H9 (cell line): ENCODE measurements at regions not wholly inside any gene's neighbourhood (a gene's known extent, or its start where the extent isn't known, plus 50 kb on each side); places are given as distances from the start of the nearest gene placed in this dataset.

ENCODE experiments used
- DNase-seq: peaks from one replicate; pipeline ENCODE4 v3.0.0-alpha.2; 2017
- H2AFZ ChIP-seq: one replicate; pipeline ENCODE4 v1.6.1; 2013; ENCODE audit warnings: mild to moderate bottlenecking, low read length, control low read depth, moderate library complexity
- H2AK5ac ChIP-seq: 2 replicates; pipeline ENCODE4 v1.6.1; 2013; ENCODE audit warnings: low read length, control low read depth, mixed read lengths; ENCODE audit not compliant: insufficient read length
- H2BK120ac ChIP-seq: one replicate; pipeline ENCODE4 v1.6.1; 2013; ENCODE audit warnings: low read depth, mild to moderate bottlenecking, low read length, control low read depth, inconsistent platforms; ENCODE audit not compliant: poor library complexity, severe bottlenecking
- H2BK12ac ChIP-seq: 2 replicates; pipeline ENCODE4 v1.6.1; 2013; ENCODE audit warnings: low read length, control low read depth, mixed read lengths, low read depth; ENCODE audit not compliant: insufficient read length
- H2BK15ac ChIP-seq: 2 replicates; pipeline ENCODE4 v1.6.1; 2013; ENCODE audit warnings: low read depth, low read length, control low read depth
- H2BK20ac ChIP-seq: one replicate; pipeline ENCODE4 v1.6.1; 2013; ENCODE audit warnings: low read depth, mild to moderate bottlenecking, low read length, control low read depth, inconsistent platforms; ENCODE audit not compliant: poor library complexity, severe bottlenecking
- H2BK5ac ChIP-seq: 2 replicates; pipeline ENCODE4 v1.6.1; 2013; ENCODE audit warnings: low read length, control low read depth, mixed read lengths; ENCODE audit not compliant: insufficient read length
- H3K14ac ChIP-seq: 2 replicates; pipeline ENCODE4 v1.6.1; 2013; ENCODE audit warnings: low read length, control low read depth; ENCODE audit not compliant: insufficient read depth
- H3K18ac ChIP-seq: 2 replicates; pipeline ENCODE4 v1.6.1; 2013; ENCODE audit warnings: low read depth, mild to moderate bottlenecking, mixed read lengths, low read length, control low read depth; ENCODE audit not compliant: insufficient read length
- H3K23ac ChIP-seq: 2 replicates; pipeline ENCODE4 v1.6.1; 2013; ENCODE audit warnings: low read length, control low read depth, mixed read lengths, low read depth; ENCODE audit not compliant: insufficient read length
- H3K23me2 ChIP-seq: 2 replicates; pipeline ENCODE4 v1.6.1; 2013; ENCODE audit warnings: low read depth, mild to moderate bottlenecking, mixed read lengths, low read length, control low read depth; ENCODE audit not compliant: insufficient read length, poor library complexity, severe bottlenecking
- H3K27ac ChIP-seq: 2 replicates; pipeline ENCODE4 v1.5.1; 2013; ENCODE audit warnings: low read length, control low read depth, mixed read lengths, low read depth; ENCODE audit not compliant: insufficient read length
- H3K27me3 ChIP-seq: 2 replicates; pipeline ENCODE4 v1.6.1; 2013; ENCODE audit warnings: low read length, control low read depth, inconsistent platforms; ENCODE audit not compliant: insufficient read depth
- H3K4ac ChIP-seq: 2 replicates; pipeline ENCODE4 v1.6.1; 2013; ENCODE audit warnings: low read depth, mild to moderate bottlenecking, control low read depth, inconsistent platforms, low read length, moderate library complexity
- H3K4me1 ChIP-seq: 2 replicates; pipeline ENCODE4 v1.6.1; 2013; ENCODE audit warnings: low read length, control low read depth, inconsistent platforms; ENCODE audit not compliant: insufficient read depth
- H3K4me2 ChIP-seq: 2 replicates; pipeline ENCODE4 v1.6.1; 2013; ENCODE audit warnings: low read length, control low read depth, mixed read lengths; ENCODE audit not compliant: insufficient read length, insufficient read depth
- H3K56ac ChIP-seq: 2 replicates; pipeline ENCODE4 v1.6.1; 2013; ENCODE audit warnings: low read depth, mild to moderate bottlenecking, mixed read lengths, low read length, control low read depth; ENCODE audit not compliant: insufficient read length
- H3K79me1 ChIP-seq: 2 replicates; pipeline ENCODE4 v1.6.1; 2013; ENCODE audit warnings: low read depth, mild to moderate bottlenecking, moderate library complexity, low read length, control low read depth, inconsistent platforms; ENCODE audit not compliant: insufficient read depth, poor library complexity, severe bottlenecking
- H3K79me2 ChIP-seq: 2 replicates; pipeline ENCODE4 v1.6.1; 2013; ENCODE audit warnings: low read length, control low read depth, inconsistent platforms; ENCODE audit not compliant: insufficient read depth
- H3K9ac ChIP-seq: 2 replicates; pipeline ENCODE4 v1.6.1; 2013; ENCODE audit warnings: low read length, control low read depth, mixed read lengths; ENCODE audit not compliant: insufficient read length; ENCODE audit errors: extremely low read depth
- H3K9me3 ChIP-seq: one replicate; pipeline ENCODE4 v1.6.1; 2013; ENCODE audit warnings: low read depth, low read length, inconsistent platforms; ENCODE audit not compliant: control insufficient read depth
- H3T11ph ChIP-seq: one replicate; pipeline ENCODE4 v1.6.1; 2013; ENCODE audit warnings: mild to moderate bottlenecking, low read length, control low read depth, inconsistent platforms
- H4K20me1 ChIP-seq: one replicate; pipeline ENCODE4 v1.6.1; 2013; ENCODE audit not compliant: control insufficient read depth, insufficient read length, insufficient read depth
- H4K5ac ChIP-seq: 2 replicates; pipeline ENCODE4 v1.6.1; 2013; ENCODE audit warnings: low read depth, mild to moderate bottlenecking, mixed read lengths, low read length, control low read depth; ENCODE audit not compliant: insufficient read length
- H4K8ac ChIP-seq: replicated peaks from 2 replicates; pipeline ENCODE4 v1.6.1; 2013; ENCODE audit warnings: low read length, control low read depth, mixed read lengths, low read depth; ENCODE audit not compliant: insufficient read length
- H4K91ac ChIP-seq: 2 replicates; pipeline ENCODE4 v1.6.1; 2013; ENCODE audit warnings: low read depth, mild to moderate bottlenecking, moderate library complexity, mixed read lengths, low read length, control low read depth; ENCODE audit not compliant: insufficient read length
- H3K27ac Mint-ChIP-seq, 3 experiments: 2 replicates in 2 of 3; 3 replicates in 1 of 3; pipeline ENCODE4 v1.8.0; 2020 to 2021; ENCODE audit warnings: mixed read lengths in 3 of 3, mild to moderate bottlenecking in 1 of 3, moderate library complexity in 1 of 3
- H3K27me3 Mint-ChIP-seq: 2 replicates; pipeline ENCODE4 v1.8.0; 2021; ENCODE audit warnings: low read depth, mild to moderate bottlenecking, moderate library complexity, mixed read lengths
- H3K36me3 Mint-ChIP-seq, 3 experiments: 2 replicates in 2 of 3; 3 replicates in 1 of 3; pipeline ENCODE4 v1.8.0; 2020 to 2021; ENCODE audit warnings: low read depth in 3 of 3, mixed read lengths in 3 of 3; ENCODE audit not compliant: insufficient read depth in 1 of 3
- H3K4me1 Mint-ChIP-seq, 2 experiments: 2 replicates each; pipeline ENCODE4 v1.8.0; 2020; ENCODE audit warnings: mixed read lengths in 2 of 2
- H3K4me3 Mint-ChIP-seq, 2 experiments: 2 replicates in 1 of 2; 3 replicates in 1 of 2; pipeline ENCODE4 v1.8.0; 2020 to 2021; ENCODE audit warnings: mild to moderate bottlenecking in 2 of 2, mixed read lengths in 2 of 2, moderate library complexity in 1 of 2
- H3K9me3 Mint-ChIP-seq, 2 experiments: 2 replicates in 1 of 2; 3 replicates in 1 of 2; pipeline ENCODE4 v1.8.0; 2020; ENCODE audit warnings: mild to moderate bottlenecking in 2 of 2, mixed read lengths in 2 of 2, moderate library complexity in 1 of 2
- WGBS: extraction: QIAGEN DNeasy Blood & Tissue Kit; methylation state at CpG from one replicate; pipeline ENCODE4 v1.1.7; 2013; ENCODE audit warnings: missing lambda C conversion rate, low lambda C conversion rate, mixed read lengths; ENCODE audit not compliant: insufficient read length; ENCODE audit errors: extremely low coverage; 5-methylcytosine and 5-hydroxymethylcytosine counted together
- TF ChIP-seq, protein P1 (sequence below): fragments of 200-600 bp; sonication (generic); conservative IDR thresholded peaks from 3 replicates; pipeline ENCODE4 v1.8.0; 2021; ENCODE audit warnings: antibody characterized with exemption, mild to moderate bottlenecking

DNA sequence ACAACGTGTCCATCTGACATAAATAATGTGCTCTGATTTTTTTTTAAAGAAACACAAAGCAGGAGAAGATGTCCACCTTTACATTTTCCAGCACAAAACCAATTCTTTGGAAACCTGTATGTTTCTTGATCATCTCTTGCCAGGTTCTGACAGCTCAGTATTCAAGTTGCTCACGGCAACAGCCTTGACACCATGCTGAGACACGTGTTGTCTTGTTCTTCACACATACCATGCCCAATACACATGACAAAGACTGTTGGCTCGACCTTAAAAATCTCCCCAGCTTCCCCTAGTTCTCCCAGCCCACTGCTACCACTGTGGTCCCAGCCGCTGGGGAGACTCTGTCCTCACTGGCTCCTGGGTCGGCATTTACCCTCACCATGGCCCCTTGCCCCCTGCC, 518.9 kb downstream of the PREX1 start:
- no peaks in the 10 kb centered on the region for H3K9me3 ChIP-seq
- no peak overlapping the region for H3T11ph ChIP-seq
- DNase-seq = no peak
- H2AK5ac ChIP-seq = no peak overlapping the region
- no peaks in the 10 kb centered on the region for H3K27me3 ChIP-seq
- H3K23me2 ChIP-seq = no peaks in the 10 kb centered on the region
- no peak overlapping the region for H2BK5ac ChIP-seq
- no peaks in the 10 kb centered on the region for H3K79me2 ChIP-seq
- H3K9ac ChIP-seq = no peak overlapping the region
- no peak overlapping the region for H2BK20ac ChIP-seq
- no peak overlapping the region for H3K14ac ChIP-seq
- no peak overlapping the region for H2BK120ac ChIP-seq
- no peak overlapping the region for H2AFZ ChIP-seq
- no peak overlapping the region; a peak in 1 of 5 replicates for H3K4me3 Mint-ChIP-seq
- TF ChIP-seq, protein P1, sequence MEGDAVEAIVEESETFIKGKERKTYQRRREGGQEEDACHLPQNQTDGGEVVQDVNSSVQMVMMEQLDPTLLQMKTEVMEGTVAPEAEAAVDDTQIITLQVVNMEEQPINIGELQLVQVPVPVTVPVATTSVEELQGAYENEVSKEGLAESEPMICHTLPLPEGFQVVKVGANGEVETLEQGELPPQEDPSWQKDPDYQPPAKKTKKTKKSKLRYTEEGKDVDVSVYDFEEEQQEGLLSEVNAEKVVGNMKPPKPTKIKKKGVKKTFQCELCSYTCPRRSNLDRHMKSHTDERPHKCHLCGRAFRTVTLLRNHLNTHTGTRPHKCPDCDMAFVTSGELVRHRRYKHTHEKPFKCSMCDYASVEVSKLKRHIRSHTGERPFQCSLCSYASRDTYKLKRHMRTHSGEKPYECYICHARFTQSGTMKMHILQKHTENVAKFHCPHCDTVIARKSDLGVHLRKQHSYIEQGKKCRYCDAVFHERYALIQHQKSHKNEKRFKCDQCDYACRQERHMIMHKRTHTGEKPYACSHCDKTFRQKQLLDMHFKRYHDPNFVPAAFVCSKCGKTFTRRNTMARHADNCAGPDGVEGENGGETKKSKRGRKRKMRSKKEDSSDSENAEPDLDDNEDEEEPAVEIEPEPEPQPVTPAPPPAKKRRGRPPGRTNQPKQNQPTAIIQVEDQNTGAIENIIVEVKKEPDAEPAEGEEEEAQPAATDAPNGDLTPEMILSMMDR = no peak
- no peak overlapping the region for H3K27ac ChIP-seq
- WGBS = no CpG with 5 or more reads among the region's 6 CpGs
- no peak overlapping the region for H2BK12ac ChIP-seq
- no peak overlapping the region for H2BK15ac ChIP-seq
- H4K20me1 ChIP-seq = no peaks in the 10 kb centered on the region
- H3K9me3 Mint-ChIP-seq = no peaks in the 10 kb centered on the region; a peak in 1 of 5 replicates
- H3K23ac ChIP-seq = no peak overlapping the region
- H3K79me1 ChIP-seq = no peaks in the 10 kb centered on the region
- H3K4me1 Mint-ChIP-seq = peaks cover 23 to 26% of the 10 kb centered on the region in 2 experiments
- H4K91ac ChIP-seq = no peak overlapping the region
- peaks cover 0 to 4% (median 0%) of the 10 kb centered on the region in 3 experiments; a peak in 1 of 7 replicates for H3K36me3 Mint-ChIP-seq
- no peak overlapping the region for H4K5ac ChIP-seq
- no peak overlapping the region for H3K56ac ChIP-seq
- no peak overlapping the region for H3K4me2 ChIP-seq
- H3K4ac ChIP-seq = no peak overlapping the region
- H4K8ac ChIP-seq = no peak overlapping the region
- no peak overlapping the region for H3K18ac ChIP-seq
- H3K27ac Mint-ChIP-seq = peak overlapping the region in 2 of 3 experiments; percentile 55 to 76; a peak in 2 of 7 replicates
- H3K27me3 Mint-ChIP-seq = peaks cover 7% of the 10 kb centered on the region
- H3K4me1 ChIP-seq = no peaks in the 10 kb centered on the region
